ENCODE measurements at regions not wholly inside any gene's neighbourhood (a gene's known extent, or its start where the extent isn't known, plus 50 kb on each side); places are given as distances from the start of the nearest gene placed in this dataset.

DNA sequence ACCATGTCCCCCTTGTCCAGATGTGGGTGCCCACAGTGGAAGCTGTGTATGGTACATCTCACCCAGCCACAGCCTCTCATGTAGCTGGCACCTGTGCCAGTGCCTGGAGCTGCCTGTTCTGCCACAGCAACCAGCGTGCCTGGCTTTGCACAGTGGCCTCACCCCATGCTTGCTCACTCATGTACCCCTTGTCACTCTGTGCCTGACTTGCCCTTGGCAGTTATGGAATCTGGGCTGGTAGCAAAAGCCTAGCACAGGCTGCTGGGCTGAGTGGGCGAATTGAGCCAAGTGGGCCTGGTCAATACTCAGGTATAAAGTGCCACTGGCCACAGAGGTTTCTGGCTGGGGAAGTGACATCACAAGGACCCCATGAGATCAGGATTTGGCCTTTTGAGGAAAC lies 264.2 kb downstream of the INSC start:
- TF ChIP-seq CTCF (conservative IDR thresholded peaks at IDR 0.05; ENCODE audit: low read length), result no peak
- TF ChIP-seq EZH2phosphoT487 (IDR thresholded peaks at IDR 0.05; ENCODE audit: borderline replicate concordance), result no peak

GRCh38 chr11:15379483-15379882 lies 264.8 kb downstream of the INSC start:
- Histone ChIP-seq H3K9ac (ENCODE audit: low read depth, low read length, poor library complexity, severe bottlenecking) (no peak overlapping the region), H3K27me3 (ENCODE audit: insufficient read depth, low read length, poor library complexity, severe bottlenecking) (no peaks in the 10 kb centered on the region), H3K9me3 (ENCODE audit: insufficient read depth, low read depth, low read length) (no peaks in the 10 kb centered on the region; the same call in 1 of the 2 replicates), H3K9me2 (replicated peaks; ENCODE audit: low read depth, low read length) (no peaks in the 10 kb centered on the region), H3K4me3 (ENCODE audit: low read length, poor library complexity, severe bottlenecking) (no peak overlapping the region), H3K4me1 (ENCODE audit: insufficient read depth, low read length, poor library complexity, severe bottlenecking) (no peaks in the 10 kb centered on the region), H4K20me1 (ENCODE audit: insufficient read depth, low read length, poor library complexity, severe bottlenecking) (no peaks in the 10 kb centered on the region), H3K4me2 (ENCODE audit: low read depth, low read length, poor library complexity, severe bottlenecking) (no peak overlapping the region), H3K79me2 (ENCODE audit: insufficient read depth, low read length) (no peaks in the 10 kb centered on the region), H3K36me3 (ENCODE audit: insufficient read depth, low read length) (no peaks in the 10 kb centered on the region), H2AFZ (ENCODE audit: low read length) (no peak overlapping the region), H3F3A (ENCODE audit: low read depth) (no peaks in the 10 kb centered on the region)
- no peak for TF ChIP-seq CTCF (conservative IDR thresholded peaks at IDR 0.05; ENCODE audit: low read length)
- no peak for TF ChIP-seq EZH2phosphoT487 (IDR thresholded peaks at IDR 0.05; ENCODE audit: borderline replicate concordance)

More for the DNA sequence above, 264.2 kb downstream of the INSC start:
- Histone ChIP-seq H3K4me2 (ENCODE audit: low read depth, low read length, poor library complexity, severe bottlenecking) (no peak overlapping the region), H3K4me3 (ENCODE audit: low read length, poor library complexity, severe bottlenecking) (no peak overlapping the region), H3K9me3 (ENCODE audit: insufficient read depth, low read depth, low read length) (no peaks in the 10 kb centered on the region; the same call in 1 of the 2 replicates), H3K9ac (ENCODE audit: low read depth, low read length, poor library complexity, severe bottlenecking) (no peak overlapping the region), H3K4me1 (ENCODE audit: insufficient read depth, low read length, poor library complexity, severe bottlenecking) (no peaks in the 10 kb centered on the region), H3K36me3 (ENCODE audit: insufficient read depth, low read length) (no peaks in the 10 kb centered on the region), H3K79me2 (ENCODE audit: insufficient read depth, low read length) (no peaks in the 10 kb centered on the region), H4K20me1 (ENCODE audit: insufficient read depth, low read length, poor library complexity, severe bottlenecking) (no peaks in the 10 kb centered on the region), H3F3A (ENCODE audit: low read depth) (no peaks in the 10 kb centered on the region), H2AFZ (ENCODE audit: low read length) (no peak overlapping the region), H3K27me3 (ENCODE audit: insufficient read depth, low read length, poor library complexity, severe bottlenecking) (no peaks in the 10 kb centered on the region), H3K9me2 (replicated peaks; ENCODE audit: low read depth, low read length) (no peaks in the 10 kb centered on the region)

DNA sequence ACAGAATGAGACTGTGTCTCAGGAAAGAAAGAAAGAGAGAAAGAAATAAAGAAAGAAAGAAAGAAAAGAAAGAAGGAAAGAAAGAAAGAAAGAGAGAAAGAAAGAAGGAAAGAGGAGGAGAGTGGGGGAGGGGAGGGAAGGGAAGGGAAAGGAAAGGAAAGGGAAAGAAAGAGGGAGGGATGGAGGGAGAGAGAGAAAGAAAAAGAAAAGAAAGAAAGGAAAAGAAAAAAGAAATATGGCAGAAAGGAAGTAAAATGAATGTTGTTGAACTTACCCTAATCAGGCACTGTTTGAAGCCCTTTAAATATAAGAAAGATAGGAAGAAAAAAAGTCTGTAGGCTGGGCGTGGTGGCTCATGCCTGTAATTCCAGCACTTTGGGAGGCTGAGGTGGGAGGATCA lies 276.1 kb downstream of the INSC start:
- H2AFZ ChIP-seq (ENCODE audit: low read length), result no peak overlapping the region
- H3K4me3 ChIP-seq (ENCODE audit: low read length, poor library complexity, severe bottlenecking), result no peak overlapping the region
- H3K9ac ChIP-seq (ENCODE audit: low read depth, low read length, poor library complexity, severe bottlenecking), result no peak overlapping the region
- TF ChIP-seq EZH2phosphoT487 (IDR thresholded peaks at IDR 0.05; ENCODE audit: borderline replicate concordance), result no peak
- no peak for TF ChIP-seq CTCF (conservative IDR thresholded peaks at IDR 0.05; ENCODE audit: low read length)
- no peaks in the 10 kb centered on the region for H3K4me1 ChIP-seq (ENCODE audit: insufficient read depth, low read length, poor library complexity, severe bottlenecking)
- no peaks in the 10 kb centered on the region for H3K79me2 ChIP-seq (ENCODE audit: insufficient read depth, low read length)
- H3K27me3 ChIP-seq (ENCODE audit: insufficient read depth, low read length, poor library complexity, severe bottlenecking), result no peaks in the 10 kb centered on the region
- no peaks in the 10 kb centered on the region for H4K20me1 ChIP-seq (ENCODE audit: insufficient read depth, low read length, poor library complexity, severe bottlenecking)
- no peaks in the 10 kb centered on the region for H3K9me2 ChIP-seq (replicated peaks; ENCODE audit: low read depth, low read length)
- H3K36me3 ChIP-seq (ENCODE audit: insufficient read depth, low read length), result no peaks in the 10 kb centered on the region
- no peak overlapping the region for H3K4me2 ChIP-seq (ENCODE audit: low read depth, low read length, poor library complexity, severe bottlenecking)
- no peaks in the 10 kb centered on the region for H3K9me3 ChIP-seq (ENCODE audit: insufficient read depth, low read depth, low read length)
- H3F3A ChIP-seq (ENCODE audit: low read depth), result no peaks in the 10 kb centered on the region
